ENCODE measurements at regions not wholly inside any gene's neighbourhood (a gene's known extent, or its start where the extent isn't known, plus 50 kb on each side); places are given as distances from the start of the nearest gene placed in this dataset.
"Not testable (repeated sequence)": the region's sequence is repeated elsewhere in the genome, so short reads cannot be mapped to it uniquely, and the experiment has no call there.

DNA sequence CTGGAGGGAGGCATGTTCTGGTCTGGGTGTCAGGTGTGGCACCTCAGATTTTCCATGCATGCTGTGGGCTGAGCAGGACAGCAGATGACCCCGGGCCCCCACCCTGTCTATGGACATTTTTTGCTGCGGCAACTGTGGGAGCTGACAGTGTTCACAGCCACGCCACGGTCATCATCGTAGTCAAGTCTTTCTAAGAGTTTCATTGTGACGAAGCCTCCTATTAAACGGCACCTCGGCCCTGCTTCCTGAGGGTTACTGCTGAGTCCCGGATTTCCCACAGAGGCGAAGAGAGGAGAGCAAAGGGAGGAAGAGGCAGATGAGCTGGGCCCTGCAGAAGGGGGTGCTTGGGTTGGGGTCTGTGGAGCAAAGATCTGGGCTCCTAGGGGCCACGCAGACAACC lies 152.1 kb upstream of the POTEB2 start:
- not testable (repeated sequence) for DNase-seq

DNA sequence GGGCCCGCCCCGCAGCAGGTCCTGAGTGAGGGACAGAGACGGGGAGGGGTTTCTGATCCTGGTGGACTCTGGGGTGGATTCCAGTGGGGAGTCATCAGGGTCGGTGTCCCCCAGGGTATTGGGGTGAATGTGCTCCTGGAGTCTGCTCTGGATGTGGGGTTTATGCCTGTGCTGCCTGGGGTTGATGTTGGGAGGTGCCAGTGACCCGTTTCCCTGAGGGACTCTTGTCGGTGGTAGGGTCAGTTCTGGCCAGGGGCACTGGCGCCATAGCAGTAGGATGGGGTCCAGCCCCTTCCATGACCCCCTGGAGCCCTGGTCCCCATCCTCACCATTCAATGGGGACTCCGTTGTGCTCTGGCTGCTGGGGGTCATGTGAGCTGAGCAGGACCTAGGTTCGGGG lies 151.2 kb upstream of the POTEB2 start:
- not testable (repeated sequence) for DNase-seq

DNA sequence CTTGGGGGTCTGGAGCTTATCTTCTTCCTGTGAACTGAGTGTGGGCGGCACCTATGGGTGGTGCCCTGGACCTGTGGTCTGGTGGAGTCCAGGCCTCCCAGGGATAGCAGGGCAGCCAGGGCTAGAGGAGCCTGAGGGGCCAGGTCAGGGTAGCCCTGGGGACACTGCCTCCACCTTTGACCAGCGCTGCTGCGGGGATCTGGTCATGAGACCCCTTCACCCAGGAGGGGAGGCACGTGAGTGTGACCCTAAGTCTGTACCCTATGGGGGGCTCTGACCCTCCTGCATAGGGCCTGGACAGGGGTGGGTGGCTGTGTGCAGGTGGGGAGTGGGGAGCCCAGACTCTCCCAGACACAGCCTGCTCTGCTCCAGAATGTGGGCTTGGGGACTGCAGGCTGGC lies 150.5 kb upstream of the POTEB2 start:
- not testable (repeated sequence) for DNase-seq

DNA sequence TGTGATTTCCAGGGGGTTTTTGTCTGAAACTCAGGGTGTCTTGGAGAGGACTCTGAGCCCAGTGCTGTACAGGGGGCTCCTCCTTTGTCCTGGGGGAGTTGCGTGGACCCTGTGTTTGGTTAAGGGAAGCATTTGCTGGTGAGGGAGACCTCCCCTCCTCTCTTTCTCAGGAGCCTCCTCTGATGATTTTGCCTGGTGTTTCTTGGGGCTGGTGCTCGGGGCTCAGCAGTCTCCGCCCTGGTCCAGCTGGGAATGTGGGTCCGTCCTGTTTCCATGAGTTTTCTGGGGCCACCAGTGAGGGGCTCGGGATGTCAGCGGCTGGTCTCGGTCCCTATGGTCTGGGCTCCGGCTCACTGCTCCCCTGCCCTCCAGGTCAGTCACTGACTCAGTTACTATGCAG lies 149.1 kb upstream of the POTEB2 start:
- not testable (repeated sequence) for DNase-seq

DNA sequence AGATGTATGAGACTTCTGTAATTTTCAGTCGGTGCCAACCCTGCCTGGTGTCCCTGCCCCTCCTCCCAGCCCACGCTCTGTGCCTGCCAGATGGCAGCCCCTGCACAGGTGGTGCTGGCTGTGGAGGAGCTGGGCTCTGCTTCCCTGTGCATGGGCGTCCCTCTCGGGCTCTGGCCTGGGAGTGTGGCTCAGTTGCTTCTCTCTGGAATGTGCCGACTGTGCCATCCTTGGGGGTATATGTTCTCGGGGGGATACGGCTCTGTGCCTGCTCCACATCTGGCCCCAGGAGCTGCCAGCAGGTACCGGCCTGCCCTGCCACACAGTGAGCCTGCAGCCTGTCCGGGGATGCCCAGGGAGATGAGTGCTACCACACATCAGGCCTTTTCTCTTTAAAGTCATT lies 147.2 kb upstream of the POTEB2 start:
- DNase-seq = not testable (repeated sequence)

DNA sequence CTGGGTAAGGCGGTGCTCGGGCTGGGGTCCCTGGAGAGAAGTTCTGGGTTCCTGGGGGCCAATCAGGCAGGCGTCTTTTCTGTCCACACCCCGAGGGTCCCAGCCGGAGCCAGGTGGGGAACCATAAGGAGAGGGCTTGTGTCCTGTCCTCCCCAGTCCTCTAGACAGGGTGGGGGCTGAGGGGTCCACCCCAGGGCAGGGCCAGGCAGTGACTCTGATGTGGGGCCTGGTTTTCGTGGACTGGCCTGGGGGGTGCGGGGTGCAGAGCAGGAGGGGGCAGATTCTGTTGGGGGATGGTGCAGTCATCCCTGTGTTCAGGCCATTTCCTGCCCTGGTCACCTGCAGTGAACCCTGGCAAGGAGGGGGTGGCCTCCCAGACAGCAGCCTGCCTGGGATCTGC lies 143.5 kb upstream of the POTEB2 start:
- DNase-seq = not testable (repeated sequence)

DNA sequence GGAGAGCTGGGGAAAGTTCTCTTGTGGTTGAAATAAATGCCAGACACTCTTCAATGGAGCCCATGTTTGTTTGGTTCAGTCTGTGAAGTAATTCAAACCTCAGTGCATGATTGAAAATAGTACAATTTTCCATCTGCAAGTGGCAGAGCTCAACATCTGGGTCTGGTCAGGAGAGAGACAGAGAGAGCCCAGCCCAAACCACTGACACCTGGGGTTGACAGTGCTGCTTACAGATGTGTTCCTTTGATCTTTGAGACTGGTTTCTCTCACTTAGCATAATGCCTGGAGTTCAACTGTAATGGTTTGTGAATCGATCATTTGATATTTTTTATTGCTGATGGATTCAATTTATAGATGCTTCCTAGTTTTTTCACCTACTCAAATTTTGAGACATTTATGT lies 137.3 kb upstream of the POTEB2 start:
- DNase-seq = not testable (repeated sequence)

DNA sequence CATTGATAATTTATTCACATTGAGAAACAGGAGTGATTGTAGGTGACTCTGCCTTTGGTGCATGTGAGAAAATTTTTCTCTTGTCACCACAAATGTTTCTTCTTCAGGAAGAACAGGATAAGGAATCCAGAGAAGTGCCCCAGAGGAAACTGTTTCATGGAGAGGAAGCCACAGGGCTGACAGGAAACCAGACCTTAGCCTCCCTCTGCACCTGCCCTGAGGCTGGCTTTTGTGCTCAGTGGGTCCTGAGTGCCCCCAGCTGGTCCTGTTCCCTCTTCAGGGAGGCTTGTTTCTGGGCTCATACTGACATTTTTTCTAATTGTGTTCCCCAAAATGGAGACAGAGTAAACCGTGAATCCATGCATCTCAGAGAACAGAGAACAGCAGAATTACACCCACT lies 135.8 kb upstream of the POTEB2 start:
- DNase-seq = not testable (repeated sequence)

DNA sequence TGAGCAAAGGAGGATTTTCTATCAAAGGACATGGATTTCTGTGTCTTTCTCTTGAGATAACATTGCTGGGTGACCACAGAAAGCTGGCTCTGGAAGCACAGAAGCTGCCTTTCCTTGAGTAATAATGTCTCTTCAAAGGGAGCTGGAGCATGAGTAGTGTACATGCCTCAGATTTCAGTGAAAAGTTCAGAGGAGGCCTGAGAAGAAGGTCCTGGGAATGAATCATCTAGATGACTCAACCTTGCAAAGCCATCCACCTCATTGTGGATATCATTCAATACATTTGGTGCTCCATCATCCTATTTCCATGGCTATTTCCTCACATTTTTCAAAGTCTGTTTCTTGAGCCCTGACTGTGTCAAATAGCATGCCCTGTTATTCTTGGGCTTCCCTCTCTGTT lies 125.6 kb upstream of the POTEB2 start:
- not testable (repeated sequence) for DNase-seq

DNA sequence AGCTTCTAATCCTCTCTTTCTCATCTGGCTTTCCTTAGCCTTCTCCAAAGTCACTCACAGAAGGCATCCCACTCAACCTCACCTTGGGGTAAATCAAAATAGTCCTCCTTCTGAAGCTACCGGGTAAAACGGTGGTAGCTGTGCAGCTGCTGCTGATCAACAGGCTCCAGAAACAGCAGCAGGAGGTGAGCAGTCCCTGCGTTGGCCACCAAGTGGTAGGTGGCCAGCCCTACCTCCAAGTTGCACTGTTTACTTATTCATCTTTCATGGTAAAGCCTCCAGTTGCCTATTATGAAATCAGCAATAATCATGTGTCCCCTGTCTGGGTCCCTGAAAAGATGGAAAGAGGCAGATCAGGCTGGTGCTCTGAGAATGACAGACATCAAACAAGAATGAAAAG lies 125.1 kb upstream of the POTEB2 start:
- DNase-seq = not testable (repeated sequence)

DNA sequence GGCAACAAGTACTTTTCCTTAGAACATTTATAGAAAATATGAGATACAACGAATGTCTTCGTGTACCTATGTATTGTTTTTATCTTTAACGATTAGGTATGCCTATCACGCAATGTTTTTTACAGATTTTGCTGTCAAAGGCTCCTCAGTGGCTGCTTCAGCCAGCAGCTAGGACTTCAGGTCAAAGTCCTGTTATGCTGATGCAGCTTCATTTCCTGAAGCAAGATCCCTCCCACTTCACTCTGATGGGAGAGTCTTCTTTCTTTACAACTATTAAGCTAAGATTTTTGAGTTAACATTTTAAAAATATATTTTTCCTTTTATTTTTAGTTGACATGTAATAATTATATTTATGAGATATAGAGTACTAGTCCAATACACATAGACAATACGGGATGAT lies 120.7 kb upstream of the POTEB2 start:
- not testable (repeated sequence) for DNase-seq

DNA sequence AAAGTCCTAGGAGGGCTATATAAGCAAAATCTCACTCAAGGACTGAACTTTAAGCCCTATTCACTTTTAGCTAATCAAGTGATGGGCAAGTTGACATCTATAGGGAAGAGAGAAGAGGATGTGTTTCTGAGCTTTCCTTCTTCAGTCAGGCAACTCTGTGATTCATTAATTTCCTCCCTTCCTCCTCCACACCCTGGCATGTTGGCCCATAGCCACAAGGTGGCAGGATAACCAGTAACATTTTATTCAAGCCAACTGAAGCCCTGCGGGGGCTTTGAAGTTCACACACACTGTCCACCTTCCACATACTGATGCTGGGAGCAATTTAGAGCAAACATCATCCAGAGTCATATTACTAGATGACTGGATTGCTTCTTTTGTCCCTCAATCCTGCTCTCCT lies 111.9 kb upstream of the POTEB2 start:
- DNase-seq = not testable (repeated sequence)

DNA sequence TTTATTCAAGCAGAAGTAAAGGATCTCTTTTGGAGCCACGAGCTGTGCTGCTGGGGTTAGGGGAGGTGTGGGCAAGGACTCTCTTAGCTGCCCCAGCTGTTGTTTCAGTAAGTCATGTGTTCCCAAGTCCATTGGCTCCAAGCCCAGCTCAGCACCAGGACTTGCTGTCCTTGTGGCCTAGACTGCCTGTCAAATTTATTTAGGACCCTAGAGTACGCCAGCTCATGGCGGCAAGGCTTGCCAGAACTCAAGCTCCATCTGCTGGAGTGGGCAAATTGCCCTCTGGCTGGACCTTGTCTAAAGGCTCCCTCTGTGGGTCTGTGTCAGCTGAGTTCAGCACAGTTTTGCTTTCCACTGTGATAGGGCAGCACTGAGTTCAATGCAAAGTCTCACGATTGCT lies 106.6 kb upstream of the POTEB2 start:
- DNase-seq = not testable (repeated sequence)

DNA sequence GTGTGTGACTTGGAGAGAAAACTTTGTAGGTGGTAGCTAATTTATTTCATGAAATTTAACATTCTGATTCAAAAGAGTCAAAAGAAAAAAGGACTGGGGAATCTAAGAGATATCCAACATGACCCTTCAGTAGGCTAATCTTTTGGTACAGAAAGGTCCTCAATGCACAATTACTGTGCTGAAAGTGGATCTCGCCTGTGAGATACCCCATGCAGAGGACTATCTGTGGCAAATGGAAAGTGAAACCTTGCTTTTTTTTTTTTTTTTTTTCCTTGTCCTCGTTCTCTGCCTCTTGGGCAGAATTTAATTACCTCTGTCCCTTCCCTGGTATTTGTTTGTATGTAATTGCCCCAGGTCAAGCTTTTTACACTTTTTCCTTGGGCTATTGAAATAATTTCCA lies 93.2 kb upstream of the POTEB2 start:
- not testable (repeated sequence) for DNase-seq

DNA sequence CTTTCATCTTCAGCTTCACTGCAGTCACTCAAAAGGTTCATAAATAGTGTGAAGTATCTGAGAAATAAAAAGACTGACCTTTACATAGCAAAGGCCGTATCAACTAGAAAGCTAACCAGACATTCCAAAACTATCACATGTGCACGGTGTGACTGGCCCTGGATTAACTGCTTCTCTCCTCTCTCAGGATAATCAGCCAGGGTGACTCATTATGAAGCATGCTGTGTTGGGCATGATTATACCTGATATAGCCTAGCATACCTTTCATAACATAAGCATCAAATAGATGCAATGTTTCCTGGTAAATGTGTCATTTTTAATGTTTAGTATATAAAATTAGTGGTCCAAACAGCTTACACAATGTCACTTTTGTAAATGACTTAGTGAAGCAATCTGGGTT lies 63.2 kb upstream of the POTEB2 start:
- not testable (repeated sequence) for DNase-seq

Measured in T-helper 2 cell (primary cell).